ENCODE measurements at regions not wholly inside any gene's neighbourhood (a gene's known extent, or its start where the extent isn't known, plus 50 kb on each side); places are given as distances from the start of the nearest gene placed in this dataset.

DNA sequence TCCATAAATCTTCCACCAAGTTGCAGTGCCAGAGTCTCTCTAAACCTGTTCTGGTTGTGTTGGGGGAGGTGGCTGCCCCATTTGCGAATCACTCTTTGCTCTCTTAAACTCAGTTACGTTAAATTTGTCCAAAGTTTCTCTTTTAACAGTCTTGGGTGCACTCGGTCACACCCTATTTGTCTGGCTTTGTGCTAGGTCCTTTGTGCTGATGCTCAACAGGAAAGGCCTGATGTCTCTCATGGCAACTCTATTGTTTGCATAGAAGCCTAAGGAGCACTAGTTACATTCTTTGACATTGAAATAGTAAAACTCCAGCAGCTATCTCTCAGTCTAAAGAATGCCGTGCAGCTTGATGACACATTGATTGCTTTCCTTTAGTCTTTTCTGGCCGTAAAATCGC, 105.1 kb downstream of the TRMT11 start:
- no peak for DNase-seq (ENCODE audit: extremely low read depth, low read depth)
- no peak overlapping the region for H3K4me3 ChIP-seq (replicated peaks; ENCODE audit: low read depth, low read length)
- TF ChIP-seq, protein P1, sequence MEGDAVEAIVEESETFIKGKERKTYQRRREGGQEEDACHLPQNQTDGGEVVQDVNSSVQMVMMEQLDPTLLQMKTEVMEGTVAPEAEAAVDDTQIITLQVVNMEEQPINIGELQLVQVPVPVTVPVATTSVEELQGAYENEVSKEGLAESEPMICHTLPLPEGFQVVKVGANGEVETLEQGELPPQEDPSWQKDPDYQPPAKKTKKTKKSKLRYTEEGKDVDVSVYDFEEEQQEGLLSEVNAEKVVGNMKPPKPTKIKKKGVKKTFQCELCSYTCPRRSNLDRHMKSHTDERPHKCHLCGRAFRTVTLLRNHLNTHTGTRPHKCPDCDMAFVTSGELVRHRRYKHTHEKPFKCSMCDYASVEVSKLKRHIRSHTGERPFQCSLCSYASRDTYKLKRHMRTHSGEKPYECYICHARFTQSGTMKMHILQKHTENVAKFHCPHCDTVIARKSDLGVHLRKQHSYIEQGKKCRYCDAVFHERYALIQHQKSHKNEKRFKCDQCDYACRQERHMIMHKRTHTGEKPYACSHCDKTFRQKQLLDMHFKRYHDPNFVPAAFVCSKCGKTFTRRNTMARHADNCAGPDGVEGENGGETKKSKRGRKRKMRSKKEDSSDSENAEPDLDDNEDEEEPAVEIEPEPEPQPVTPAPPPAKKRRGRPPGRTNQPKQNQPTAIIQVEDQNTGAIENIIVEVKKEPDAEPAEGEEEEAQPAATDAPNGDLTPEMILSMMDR (IDR thresholded peaks at IDR 0.05; ENCODE audit: low read depth, low read length, missing control alignments) = no peak

DNA sequence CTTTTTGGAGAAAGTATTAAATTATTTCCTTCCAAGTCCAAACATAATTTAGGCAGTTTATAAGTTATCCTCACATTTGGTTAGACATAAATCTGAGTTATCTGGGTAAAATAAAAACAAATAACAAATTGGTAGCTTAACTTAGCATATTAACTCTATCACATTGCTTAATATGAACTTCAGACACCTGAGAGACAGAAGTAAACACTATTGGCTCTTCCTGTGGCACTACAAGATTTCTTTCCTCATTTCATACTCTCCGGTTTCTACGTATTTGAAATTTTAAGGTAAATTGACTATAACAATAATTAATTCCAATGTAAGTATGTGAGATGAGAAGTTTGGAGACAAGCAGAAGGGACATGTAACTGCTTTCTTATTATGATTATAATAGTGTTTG, 106.8 kb downstream of the TRMT11 start:
- no peak for DNase-seq (ENCODE audit: extremely low read depth, low read depth)
- H3K4me3 ChIP-seq (replicated peaks; ENCODE audit: low read depth, low read length) = no peak overlapping the region
- TF ChIP-seq, protein P1 (IDR thresholded peaks at IDR 0.05; ENCODE audit: low read depth, low read length, missing control alignments) = no peak

DNA sequence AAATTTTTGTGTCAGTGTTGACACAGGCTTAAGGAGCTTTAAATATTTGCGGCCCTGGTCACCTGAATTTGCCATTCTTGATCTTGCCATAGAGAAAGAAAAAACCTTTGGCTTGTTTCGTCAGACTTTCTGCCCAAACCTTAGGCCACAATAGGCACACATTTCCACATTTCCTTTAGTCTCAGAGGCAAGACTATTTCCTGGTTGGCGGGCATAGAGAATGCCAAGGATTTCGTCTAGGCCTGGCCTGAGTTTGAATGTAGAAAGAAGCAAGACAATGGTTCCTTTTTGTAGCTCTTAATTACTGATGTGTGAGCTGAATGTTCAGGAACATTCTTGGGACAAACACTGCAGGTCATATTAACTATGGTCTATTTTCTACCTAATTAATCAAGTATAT, 108.1 kb downstream of the TRMT11 start:
- H3K4me3 ChIP-seq (replicated peaks; ENCODE audit: low read depth, low read length) = no peak overlapping the region
- DNase-seq (ENCODE audit: extremely low read depth, low read depth) = no peak
- TF ChIP-seq, protein P1 (IDR thresholded peaks at IDR 0.05; ENCODE audit: low read depth, low read length, missing control alignments) = no peak

DNA sequence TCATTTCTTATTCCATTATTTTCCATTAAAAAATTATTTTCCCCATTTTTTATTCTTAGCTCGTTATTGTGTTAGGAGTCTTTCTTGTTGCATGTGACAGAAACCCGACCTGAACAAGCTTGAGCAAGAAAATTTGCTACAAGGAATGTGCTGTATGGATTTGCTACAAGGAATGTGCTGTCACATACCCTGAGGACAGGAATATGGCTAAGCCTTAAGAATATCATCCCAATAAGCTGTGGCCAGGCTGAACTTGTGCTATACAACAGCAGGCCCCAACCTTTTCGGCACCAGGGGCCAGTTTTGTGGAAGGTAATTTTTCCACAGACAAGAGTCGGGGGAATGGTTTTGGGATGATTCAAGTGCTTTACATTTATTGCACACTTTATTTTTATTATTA, 114.0 kb downstream of the TRMT11 start:
- H3K4me3 ChIP-seq (replicated peaks; ENCODE audit: low read depth, low read length) = no peak overlapping the region
- TF ChIP-seq, protein P1 (IDR thresholded peaks at IDR 0.05; ENCODE audit: low read depth, low read length, missing control alignments) = no peak
- DNase-seq (ENCODE audit: extremely low read depth, low read depth) = no peak

DNA sequence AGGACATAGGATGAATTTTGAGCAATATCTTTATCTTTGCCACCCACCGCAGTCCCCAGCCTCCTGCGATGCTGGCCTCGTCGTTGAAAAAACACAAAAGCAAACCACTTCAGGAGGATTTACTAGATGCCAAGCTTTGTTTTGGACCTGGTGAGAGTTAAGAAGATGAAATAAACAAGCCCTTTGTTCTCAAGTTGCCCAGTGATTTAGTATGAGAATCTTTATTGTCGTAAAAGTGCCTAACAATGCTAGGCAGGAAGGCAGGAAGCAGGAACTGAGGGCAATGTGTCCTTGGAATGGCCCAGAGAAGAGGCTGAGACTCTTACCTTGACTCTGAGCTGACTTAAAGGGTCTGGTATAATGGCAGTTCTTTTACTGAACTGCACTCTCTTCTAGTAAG, 116.0 kb downstream of the TRMT11 start:
- TF ChIP-seq, protein P1 (IDR thresholded peaks at IDR 0.05; ENCODE audit: low read depth, low read length, missing control alignments) = no peak

DNA sequence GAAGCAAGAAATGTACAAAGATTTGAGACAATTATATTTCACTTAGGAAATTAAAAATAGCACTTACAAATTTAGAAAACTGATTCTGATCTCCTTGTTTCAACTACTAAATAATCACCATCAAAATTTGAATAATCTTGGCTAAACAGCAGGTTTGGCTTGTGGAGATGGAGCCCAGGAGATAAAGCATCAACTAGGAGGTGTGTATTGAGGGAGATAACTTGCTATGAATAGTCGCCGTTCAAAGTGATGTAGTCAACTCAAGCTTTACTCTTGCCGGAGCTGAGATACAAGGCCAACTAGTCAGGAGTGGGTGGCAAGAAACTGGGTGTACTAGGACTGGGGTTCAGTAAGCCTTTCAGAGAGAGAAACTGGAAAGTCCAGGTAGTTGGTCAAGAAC, 117.7 kb downstream of the TRMT11 start:
- TF ChIP-seq, protein P1 (IDR thresholded peaks at IDR 0.05; ENCODE audit: low read depth, low read length, missing control alignments) = no peak
- DNase-seq (ENCODE audit: extremely low read depth, low read depth) = no peak
- no peak overlapping the region for H3K4me3 ChIP-seq (replicated peaks; ENCODE audit: low read depth, low read length)

More for the DNA sequence above, 116.0 kb downstream of the TRMT11 start:
- no peak for DNase-seq (ENCODE audit: extremely low read depth, low read depth)
- no peak overlapping the region for H3K4me3 ChIP-seq (replicated peaks; ENCODE audit: low read depth, low read length)

DNA sequence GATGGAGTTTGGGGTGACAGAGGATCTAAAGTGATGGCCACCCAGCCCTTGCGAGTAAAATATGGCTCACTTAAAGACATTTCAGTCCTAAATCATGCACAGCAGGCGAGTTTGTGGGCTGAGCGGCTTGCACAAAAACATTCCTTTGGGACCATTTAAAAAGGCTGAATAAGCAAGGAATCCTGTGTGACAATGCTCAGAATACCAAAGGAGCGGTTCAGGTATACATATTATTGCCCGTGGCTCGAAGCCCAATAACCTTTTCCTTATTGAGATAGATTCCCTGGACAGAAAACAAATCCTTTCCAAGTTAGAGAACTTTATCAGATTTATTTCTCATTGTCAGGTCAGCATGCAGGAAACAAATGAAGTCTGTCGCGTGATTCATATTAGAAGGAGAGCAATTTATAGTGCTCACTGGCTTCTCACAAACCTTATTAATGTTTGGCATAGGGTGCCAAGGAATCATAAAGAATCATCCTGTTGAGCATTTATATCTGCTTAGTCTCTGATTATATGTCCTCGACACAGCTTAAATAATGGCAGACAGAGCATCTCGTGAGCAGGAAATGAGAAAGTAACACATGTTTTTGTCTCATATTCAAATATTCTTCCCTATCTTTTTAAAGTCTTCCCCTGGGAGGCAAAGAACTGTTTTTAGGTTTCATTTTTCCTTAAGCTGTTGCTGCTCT, 121.3 kb downstream of the TRMT11 start:
- no peak for DNase-seq (ENCODE audit: extremely low read depth, low read depth)
- no peak overlapping the region for H3K4me3 ChIP-seq (replicated peaks; ENCODE audit: low read depth, low read length)
- TF ChIP-seq, protein P1 (IDR thresholded peaks at IDR 0.05; ENCODE audit: low read depth, low read length, missing control alignments) = no peak

All from HFF-Myc (cell line).